Ectodermal cell (in vitro differentiated cells): ENCODE measurements at regions not wholly inside any gene's neighbourhood (a gene's known extent, or its start where the extent isn't known, plus 50 kb on each side); places are given as distances from the start of the nearest gene placed in this dataset.

ENCODE experiments used
- H3K27ac ChIP-seq: 2 replicates; pipeline ENCODE4 v1.7.0; 2013; ENCODE audit warnings: mild to moderate bottlenecking, low read depth, low read length; ENCODE audit not compliant: insufficient read depth, poor library complexity, severe bottlenecking
- H3K27me3 ChIP-seq: 2 replicates; pipeline ENCODE4 v1.7.0; 2013; ENCODE audit warnings: mild to moderate bottlenecking, low read length; ENCODE audit not compliant: insufficient read depth, control insufficient read depth, poor library complexity, severe bottlenecking
- H3K36me3 ChIP-seq: one replicate; pipeline ENCODE4 v1.7.0; 2013; ENCODE audit warnings: low read length; ENCODE audit not compliant: control insufficient read depth, insufficient read depth
- H3K4me1 ChIP-seq: one replicate; pipeline ENCODE4 v1.7.0; 2013; ENCODE audit warnings: low read length; ENCODE audit not compliant: control insufficient read depth, insufficient read depth
- H3K4me3 ChIP-seq: 2 replicates; pipeline ENCODE4 v1.7.0; 2013; ENCODE audit warnings: low read depth, low read length, control low read depth; ENCODE audit not compliant: insufficient read depth
- H3K9me3 ChIP-seq: 2 replicates; pipeline ENCODE4 v1.7.0; 2013; ENCODE audit warnings: mild to moderate bottlenecking, low read length, moderate library complexity; ENCODE audit not compliant: control insufficient read depth
- WGBS, 2 experiments: methylation state at CpG; one replicate each; pipeline ENCODE4 v1.1.7; 2013; ENCODE audit warnings: missing lambda C conversion rate in 2 of 2; 5-methylcytosine and 5-hydroxymethylcytosine counted together

DNA sequence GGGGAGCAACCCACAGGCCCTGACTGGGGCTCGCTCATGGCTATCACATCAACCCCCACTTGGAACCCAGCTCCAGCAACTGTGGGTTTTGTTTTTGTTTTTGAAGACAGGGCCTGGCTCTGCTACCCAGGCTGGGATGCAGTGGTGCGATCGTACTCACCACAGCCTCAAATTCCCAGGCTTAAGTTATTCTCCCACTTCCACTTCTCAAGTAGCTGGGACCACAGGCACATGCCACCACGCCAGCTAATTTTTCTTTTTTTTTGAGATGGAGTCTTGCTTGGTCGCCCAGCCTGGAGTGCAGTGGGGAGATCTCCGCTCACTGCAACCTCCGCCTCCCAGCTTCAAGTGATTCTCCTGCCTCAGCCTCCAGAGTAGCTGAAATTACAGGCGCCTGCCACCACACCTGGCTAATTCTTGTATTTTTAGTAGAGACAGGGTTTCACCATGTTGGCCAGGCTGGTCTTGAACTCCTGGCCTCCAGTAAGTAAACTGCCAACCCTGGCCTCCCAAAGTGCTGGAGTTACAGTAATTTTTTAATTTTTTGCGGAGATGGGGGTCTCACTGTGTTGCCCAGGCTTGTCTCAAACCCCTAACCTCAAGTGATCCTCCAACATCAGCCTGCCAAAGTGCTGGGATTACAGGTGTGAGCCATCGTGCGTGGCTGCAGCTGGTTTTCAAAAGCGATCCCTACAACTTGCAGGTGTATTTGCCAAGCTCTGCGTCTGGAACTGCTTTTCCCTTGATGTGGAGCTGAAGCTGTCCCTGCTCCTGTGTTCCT lies 228.7 kb downstream of the SKIDA1 start:
- Histone ChIP-seq H3K4me1 (peaks cover 40% of the 10 kb centered on the region), H3K27ac (peak overlapping the region; percentile 28), H3K4me3 (no peak overlapping the region), H3K36me3 (no peaks in the 10 kb centered on the region), H3K9me3 (no peaks in the 10 kb centered on the region), H3K27me3 (no peaks in the 10 kb centered on the region)
- WGBS, 2 experiments, result 86 to 88% methylated on average over 13 of the region's 13 CpGs

GRCh38 chr10:21293518-21294356 lies 231.7 kb downstream of the SKIDA1 start:
- WGBS, 2 experiments, result 2 to 10% methylated on average over 7 to 9 of the region's 9 CpGs
- H3K9me3 ChIP-seq, result no peaks in the 10 kb centered on the region
- peaks cover 54% of the 10 kb centered on the region for H3K4me1 ChIP-seq
- H3K36me3 ChIP-seq, result no peaks in the 10 kb centered on the region
- peak overlapping the region; percentile 43 for H3K4me3 ChIP-seq
- peak overlapping the region; percentile 90 for H3K27ac ChIP-seq
- no peaks in the 10 kb centered on the region for H3K27me3 ChIP-seq

DNA sequence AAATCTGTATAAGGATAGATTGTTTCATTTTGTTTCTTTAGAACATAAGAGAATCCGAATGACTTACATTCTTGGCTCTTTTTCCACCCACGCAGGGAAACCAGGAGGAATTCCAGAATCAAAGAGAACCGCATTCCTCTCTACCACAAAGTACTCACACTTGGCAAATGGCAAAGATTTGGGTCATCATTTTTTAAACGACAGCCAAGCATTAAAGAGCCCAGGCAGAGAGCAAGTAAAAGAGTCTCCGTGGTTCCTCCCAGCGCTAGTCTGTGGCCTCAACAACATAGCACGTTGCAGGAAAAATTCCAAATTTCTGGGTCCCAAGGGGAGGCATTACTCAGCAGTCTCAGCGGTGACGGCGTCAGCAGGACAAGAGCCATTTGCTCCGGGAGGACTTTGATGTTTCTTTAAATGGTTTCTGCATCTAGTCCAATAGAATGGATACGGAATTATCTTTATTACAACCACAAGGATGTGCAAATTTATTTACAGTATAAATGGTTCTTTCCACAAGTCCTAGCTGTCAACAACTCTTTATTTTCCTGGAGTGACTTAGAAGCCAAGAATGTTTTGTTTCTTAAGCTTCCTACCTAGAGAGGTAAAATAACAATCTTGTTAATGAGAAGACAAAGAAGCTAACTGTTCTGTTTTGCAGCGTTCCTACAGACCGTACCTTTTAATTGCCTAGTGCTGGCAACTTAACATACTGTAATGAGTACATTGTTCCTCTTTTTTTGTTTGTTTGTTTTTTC lies 232.5 kb downstream of the SKIDA1 start:
- H3K27me3 ChIP-seq, result no peaks in the 10 kb centered on the region
- H3K4me1 ChIP-seq, result peaks cover 49% of the 10 kb centered on the region
- WGBS, 2 experiments, result 0 to 1% methylated on average over 13 to 14 of the region's 14 CpGs
- H3K4me3 ChIP-seq, result peak overlapping the region; percentile 43
- H3K36me3 ChIP-seq, result no peaks in the 10 kb centered on the region
- peak overlapping the region; percentile 90 for H3K27ac ChIP-seq
- no peaks in the 10 kb centered on the region for H3K9me3 ChIP-seq

- WGBS, 2 experiments, result 66 to 75% methylated on average over 2 of the region's 2 CpGs
- no peaks in the 10 kb centered on the region for H3K27me3 ChIP-seq
- peaks cover 31% of the 10 kb centered on the region for H3K4me1 ChIP-seq
- H3K4me3 ChIP-seq, result peak overlapping the region; percentile 16
- H3K36me3 ChIP-seq, result no peaks in the 10 kb centered on the region
- H3K27ac ChIP-seq, result peak overlapping the region; percentile 47
- H3K9me3 ChIP-seq, result no peaks in the 10 kb centered on the region
Observed at GRCh38 chr10:21290499-21291160, 234.9 kb downstream of the SKIDA1 start.

GRCh38 chr10:21289961-21290360 lies 235.5 kb downstream of the SKIDA1 start:
- H3K27me3 ChIP-seq, result no peaks in the 10 kb centered on the region
- H3K4me3 ChIP-seq, result no peak overlapping the region
- peak overlapping the region; percentile 63 for H3K27ac ChIP-seq
- H3K36me3 ChIP-seq, result no peaks in the 10 kb centered on the region
- H3K4me1 ChIP-seq, result peaks cover 25% of the 10 kb centered on the region
- no peaks in the 10 kb centered on the region for H3K9me3 ChIP-seq
- WGBS, 2 experiments, result 96 to 100% methylated on average over 1 of the region's 1 CpG

GRCh38 chr10:21289271-21289670 lies 236.2 kb downstream of the SKIDA1 start:
- no peaks in the 10 kb centered on the region for H3K9me3 ChIP-seq
- no peak overlapping the region for H3K4me3 ChIP-seq
- no peaks in the 10 kb centered on the region for H3K36me3 ChIP-seq
- H3K4me1 ChIP-seq, result peaks cover 25% of the 10 kb centered on the region
- no peaks in the 10 kb centered on the region for H3K27me3 ChIP-seq
- H3K27ac ChIP-seq, result no peak overlapping the region
- WGBS, 2 experiments, result 76 to 79% methylated on average over 3 of the region's 3 CpGs

GRCh38 chr10:21285742-21286331 lies 239.6 kb downstream of the SKIDA1 start:
- Histone ChIP-seq H3K9me3 (no peaks in the 10 kb centered on the region), H3K27me3 (no peaks in the 10 kb centered on the region), H3K4me3 (no peak overlapping the region), H3K36me3 (no peaks in the 10 kb centered on the region), H3K4me1 (peaks cover 36% of the 10 kb centered on the region), H3K27ac (no peak overlapping the region)
- 93 to 96% methylated on average over 4 of the region's 4 CpGs for WGBS, 2 experiments

DNA sequence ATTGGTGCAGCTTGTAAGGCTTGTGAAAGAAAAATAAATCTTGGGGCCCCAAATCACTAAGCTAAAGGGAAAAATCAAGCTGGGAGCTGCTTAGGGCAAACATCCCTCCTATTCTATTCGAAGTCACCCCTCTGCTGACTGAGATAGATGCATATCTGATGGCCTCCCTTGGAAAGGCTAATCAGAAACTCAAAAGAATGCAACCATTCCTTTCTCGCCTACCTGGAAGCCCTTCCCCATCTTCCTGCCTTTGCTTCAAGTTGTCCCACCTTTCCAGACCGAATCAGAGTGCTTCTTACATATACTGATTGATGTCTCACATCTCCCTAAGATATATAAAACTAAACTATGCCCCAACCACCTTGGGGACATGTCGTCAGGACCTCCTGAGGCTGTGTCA lies 240.3 kb downstream of the SKIDA1 start:
- H3K9me3 ChIP-seq, result no peaks in the 10 kb centered on the region
- no peaks in the 10 kb centered on the region for H3K27me3 ChIP-seq
- peaks cover 39% of the 10 kb centered on the region for H3K4me1 ChIP-seq
- WGBS, 2 experiments, result 46 to 48% methylated on average over 4 of the region's 4 CpGs
- no peak overlapping the region for H3K4me3 ChIP-seq
- no peaks in the 10 kb centered on the region for H3K36me3 ChIP-seq
- H3K27ac ChIP-seq, result no peak overlapping the region

DNA sequence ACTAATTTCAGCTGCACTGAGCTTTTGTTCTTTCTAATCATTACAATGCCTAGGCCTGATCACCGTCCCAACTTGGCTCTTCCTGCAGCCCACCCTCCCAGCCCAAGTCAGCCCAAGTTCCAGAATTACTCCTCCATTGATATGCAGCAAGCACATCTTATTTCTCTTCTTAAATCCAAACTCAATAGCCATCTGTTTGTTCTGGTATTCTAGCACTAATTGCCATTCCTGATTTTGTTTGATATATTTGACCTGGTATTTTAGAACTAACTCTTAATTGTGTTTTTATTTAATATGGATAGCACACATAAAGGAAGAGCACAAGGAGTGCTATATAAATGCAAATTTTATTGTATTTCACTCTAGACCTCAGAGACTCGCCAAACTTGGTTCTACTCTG lies 241.2 kb downstream of the SKIDA1 start:
- peaks cover 30% of the 10 kb centered on the region for H3K4me1 ChIP-seq
- no peaks in the 10 kb centered on the region for H3K27me3 ChIP-seq
- H3K36me3 ChIP-seq, result no peaks in the 10 kb centered on the region
- WGBS, 2 experiments, result 39 to 67% methylated on average over 2 of the region's 2 CpGs
- no peaks in the 10 kb centered on the region for H3K9me3 ChIP-seq
- no peak overlapping the region for H3K4me3 ChIP-seq
- H3K27ac ChIP-seq, result no peak overlapping the region
